ENCODE measurements at regions not wholly inside any gene's neighbourhood (a gene's known extent, or its start where the extent isn't known, plus 50 kb on each side); places are given as distances from the start of the nearest gene placed in this dataset.

GRCh38 chr10:113278221-113278620 is 274.6 kb upstream of the HABP2 start:
- H3K4me3 ChIP-seq (ENCODE audit: low read length), result no peak overlapping the region
- Mint-ChIP-seq H3K36me3 (peaks cover 9% of the 10 kb centered on the region), H3K4me3 (no peak overlapping the region), H3K27me3 (ENCODE audit: low read depth in 2 of 2) (peaks cover under 1 to 16% of the 10 kb centered on the region in 2 donors), H3K4me1 (peaks cover 0 to 8% of the 10 kb centered on the region in 2 donors), H3K27ac (no peak overlapping the region), H3K9me3 (peaks cover 3 to 4% of the 10 kb centered on the region in 2 donors)
- H3K4me1 ChIP-seq (ENCODE audit: control insufficient read depth, insufficient read depth, low read length), result peaks cover 11% of the 10 kb centered on the region
- no peak overlapping the region for H3K27ac ChIP-seq (ENCODE audit: low read length)
- no CpG with 5 or more reads among the region's 1 CpG for WGBS (ENCODE audit: insufficient coverage)
- DNase-seq (no peak), ATAC-seq (no peak)
- H3K27me3 ChIP-seq (ENCODE audit: control insufficient read depth, insufficient read depth, low read length), result no peaks in the 10 kb centered on the region
- no peaks in the 10 kb centered on the region for H3K36me3 ChIP-seq (ENCODE audit: control insufficient read depth, insufficient read depth, low read length)
- TF ChIP-seq CTCF (IDR thresholded peaks at IDR 0.05), result no peak
- no peaks in the 10 kb centered on the region for H3K9me3 ChIP-seq (ENCODE audit: control insufficient read depth, insufficient read depth, low read length)
- intact Hi-C loops (cut with micrococcal nuclease), result no loop called here

GRCh38 chr10:113278664-113279063 is 274.2 kb upstream of the HABP2 start:
- ATAC-seq (no peak), DNase-seq (no peak)
- no peaks in the 10 kb centered on the region for H3K27me3 ChIP-seq (ENCODE audit: control insufficient read depth, insufficient read depth, low read length)
- Mint-ChIP-seq H3K4me3 (no peak overlapping the region), H3K27ac (no peak overlapping the region), H3K4me1 (peaks cover 0 to 4% of the 10 kb centered on the region in 2 donors), H3K36me3 (peaks cover 9% of the 10 kb centered on the region), H3K27me3 (ENCODE audit: low read depth in 2 of 2) (peaks cover 0 to 11% of the 10 kb centered on the region in 2 donors), H3K9me3 (peaks cover 3 to 4% of the 10 kb centered on the region in 2 donors)
- H3K4me1 ChIP-seq (ENCODE audit: control insufficient read depth, insufficient read depth, low read length), result peaks cover 6% of the 10 kb centered on the region
- no peak overlapping the region for H3K4me3 ChIP-seq (ENCODE audit: low read length)
- no peaks in the 10 kb centered on the region for H3K36me3 ChIP-seq (ENCODE audit: control insufficient read depth, insufficient read depth, low read length)
- no peak for TF ChIP-seq CTCF (IDR thresholded peaks at IDR 0.05)
- no peak overlapping the region for H3K27ac ChIP-seq (ENCODE audit: low read length)
- 84% methylated on average over 2 of the region's 3 CpGs for WGBS (ENCODE audit: insufficient coverage)
- intact Hi-C loops (cut with micrococcal nuclease), result no loop called here
- no peaks in the 10 kb centered on the region for H3K9me3 ChIP-seq (ENCODE audit: control insufficient read depth, insufficient read depth, low read length)

- peaks cover under 1% of the 10 kb centered on the region for H3K4me1 ChIP-seq (ENCODE audit: control insufficient read depth, insufficient read depth, low read length)
- H3K4me3 ChIP-seq (ENCODE audit: low read length), result no peak overlapping the region
- TF ChIP-seq CTCF (IDR thresholded peaks at IDR 0.05), result no peak
- no peak overlapping the region for H3K27ac ChIP-seq (ENCODE audit: low read length)
- intact Hi-C loops (cut with micrococcal nuclease), result no loop called here
- no peaks in the 10 kb centered on the region for H3K9me3 ChIP-seq (ENCODE audit: control insufficient read depth, insufficient read depth, low read length)
- no peaks in the 10 kb centered on the region for H3K36me3 ChIP-seq (ENCODE audit: control insufficient read depth, insufficient read depth, low read length)
- no peak for ATAC-seq
- H3K36me3 Mint-ChIP-seq, result peaks cover 9% of the 10 kb centered on the region
- DNase-seq, result no peak
- no peaks in the 10 kb centered on the region for H3K27me3 ChIP-seq (ENCODE audit: control insufficient read depth, insufficient read depth, low read length)
- 92% methylated on average over 4 of the region's 4 CpGs for WGBS (ENCODE audit: insufficient coverage)
- H3K4me3 Mint-ChIP-seq, result no peak overlapping the region
- H3K27ac Mint-ChIP-seq, result no peak overlapping the region
- H3K9me3 Mint-ChIP-seq, result peaks cover 3 to 4% of the 10 kb centered on the region in 2 donors
- no peaks in the 10 kb centered on the region for H3K4me1 Mint-ChIP-seq
- H3K27me3 Mint-ChIP-seq (ENCODE audit: low read depth in 2 of 2), result peaks cover 0 to 9% of the 10 kb centered on the region in 2 donors
Measured at GRCh38 chr10:113279262-113279661, 273.6 kb upstream of the HABP2 start.

- no peak overlapping the region for H3K27ac ChIP-seq (ENCODE audit: low read length)
- Mint-ChIP-seq H3K27me3 (ENCODE audit: low read depth in 2 of 2) (peaks cover 0 to 10% of the 10 kb centered on the region in 2 donors), H3K4me3 (no peak overlapping the region), H3K36me3 (no peaks in the 10 kb centered on the region), H3K27ac (no peak overlapping the region), H3K4me1 (no peaks in the 10 kb centered on the region), H3K9me3 (no peaks in the 10 kb centered on the region)
- TF ChIP-seq CTCF (IDR thresholded peaks at IDR 0.05), result no peak
- H3K36me3 ChIP-seq (ENCODE audit: control insufficient read depth, insufficient read depth, low read length), result no peaks in the 10 kb centered on the region
- no peak overlapping the region for H3K4me3 ChIP-seq (ENCODE audit: low read length)
- no peaks in the 10 kb centered on the region for H3K9me3 ChIP-seq (ENCODE audit: control insufficient read depth, insufficient read depth, low read length)
- WGBS (ENCODE audit: insufficient coverage), result 92% methylated on average over 3 of the region's 4 CpGs
- ATAC-seq (no peak), DNase-seq (no peak)
- H3K4me1 ChIP-seq (ENCODE audit: control insufficient read depth, insufficient read depth, low read length), result no peaks in the 10 kb centered on the region
- no peaks in the 10 kb centered on the region for H3K27me3 ChIP-seq (ENCODE audit: control insufficient read depth, insufficient read depth, low read length)
- intact Hi-C loops (cut with micrococcal nuclease), result no loop called here
Measured at GRCh38 chr10:113282564-113282963, 270.3 kb upstream of the HABP2 start.

Measured in natural killer cell (primary cell).